DMS 273 (cell line): ENCODE measurements at regions not wholly inside any gene's neighbourhood (a gene's known extent, or its start where the extent isn't known, plus 50 kb on each side); places are given as distances from the start of the nearest gene placed in this dataset.
"Not testable (repeated sequence)": the region's sequence is repeated elsewhere in the genome, so short reads cannot be mapped to it uniquely, and the experiment has no call there.

Source experiments
- DNase-seq: peaks from one replicate; lab custom pipeline; 2025; ENCODE audit not compliant: unreplicated experiment; lab: John Stamatoyannopoulos, UW

GRCh38 chr18:1784113-1784512 is 787.2 kb downstream of the METTL4 start:
- DNase-seq, result no peak

GRCh38 chr18:1785980-1786379 is 785.3 kb downstream of the METTL4 start:
- not testable (repeated sequence) for DNase-seq

GRCh38 chr18:1796636-1797035 is 774.7 kb downstream of the METTL4 start:
- peak; percentile 31 for DNase-seq

GRCh38 chr18:1797235-1797634 is 774.1 kb downstream of the METTL4 start:
- peak; percentile 86 for DNase-seq

GRCh38 chr18:1805521-1805920 is 765.8 kb downstream of the METTL4 start:
- no peak for DNase-seq

GRCh38 chr18:1806884-1807615 is 764.3 kb downstream of the METTL4 start:
- peak; percentile 5 for DNase-seq

GRCh38 chr18:1811282-1811681 is 760.0 kb downstream of the METTL4 start:
- no peak for DNase-seq

- no peak for DNase-seq
These were observed 746.0 kb downstream of the METTL4 start for GRCh38 chr18:1825296-1825695.

GRCh38 chr18:1840878-1841277 is 730.4 kb downstream of the METTL4 start:
- DNase-seq, result peak; percentile 2

- no peak for DNase-seq
These were observed 724.7 kb downstream of the METTL4 start for GRCh38 chr18:1846640-1847039.

GRCh38 chr18:1848716-1849115 is 722.6 kb downstream of the METTL4 start:
- DNase-seq, result no peak

GRCh38 chr18:1849386-1849785 is 721.9 kb downstream of the METTL4 start:
- DNase-seq, result no peak

- DNase-seq, result not testable (repeated sequence)
These were observed 714.0 kb downstream of the METTL4 start for GRCh38 chr18:1857281-1857680.

- no peak for DNase-seq
These were observed 709.8 kb downstream of the METTL4 start for GRCh38 chr18:1861473-1861872.

GRCh38 chr18:1865869-1866268 is 705.4 kb downstream of the METTL4 start:
- DNase-seq, result no peak

GRCh38 chr18:1872274-1872673 is 699.0 kb downstream of the METTL4 start:
- no peak for DNase-seq

GRCh38 chr18:1875219-1875618 is 696.1 kb downstream of the METTL4 start:
- no peak for DNase-seq

GRCh38 chr18:1884623-1885022 is 686.7 kb downstream of the METTL4 start:
- DNase-seq, result no peak

- no peak for DNase-seq
These were observed 679.7 kb downstream of the METTL4 start for GRCh38 chr18:1891641-1892040.

GRCh38 chr18:1892191-1892590 is 679.1 kb downstream of the METTL4 start:
- DNase-seq, result no peak

GRCh38 chr18:1895456-1896185 is 675.7 kb downstream of the METTL4 start:
- DNase-seq, result no peak

- DNase-seq, result no peak
These were observed 664.9 kb downstream of the METTL4 start for GRCh38 chr18:1906421-1906820.
